Stimulated activated naive CD8-positive, alpha-beta T cell treated with anti-CD3 and anti-CD28 coated beads, Interleukin-15, amount 100 ng/mL, for 72 hours (primary cell): ENCODE measurements at regions not wholly inside any gene's neighbourhood (a gene's known extent, or its start where the extent isn't known, plus 50 kb on each side); places are given as distances from the start of the nearest gene placed in this dataset.
A peak's percentile ranks its signal among the peaks of the same experiment; 100 is the strongest.

Experiments
- ATAC-seq: fragments of 150-1000 bp; cut with Tn5 transposase; 2 replicates; pipeline ENCODE4 v1.10.0; 2021; ENCODE audit warnings: mild to moderate bottlenecking, moderate library complexity
- DNase-seq, 2 donors: peaks; one replicate each; pipeline ENCODE4 v3.0.0; 2021 to 2022
- H3K27ac Mint-ChIP-seq, 2 donors: one replicate each; pipeline ENCODE4 v1.8.0; 2022; ENCODE audit warnings: mild to moderate bottlenecking in 2 of 2, mixed read lengths in 2 of 2, moderate library complexity in 2 of 2
- H3K27me3 Mint-ChIP-seq: one replicate; pipeline ENCODE4 v1.8.0; 2022; ENCODE audit warnings: mixed read lengths
- H3K4me1 Mint-ChIP-seq: one replicate; pipeline ENCODE4 v1.8.0; 2022; ENCODE audit warnings: mild to moderate bottlenecking, mixed read lengths
- H3K4me3 Mint-ChIP-seq, 2 donors: one replicate each; pipeline ENCODE4 v1.8.0; 2022; ENCODE audit warnings: mild to moderate bottlenecking in 2 of 2, mixed read lengths in 2 of 2, moderate library complexity in 1 of 2
- H3K9me3 Mint-ChIP-seq, 2 donors: one replicate each; pipeline ENCODE4 v1.8.0; 2022; ENCODE audit warnings: mixed read lengths in 2 of 2

- Mint-ChIP-seq H3K9me3 (peaks cover 0 to 8% of the 10 kb centered on the region in 2 donors), H3K27ac (no peak overlapping the region), H3K27me3 (peaks cover 26% of the 10 kb centered on the region), H3K4me3 (no peak overlapping the region), H3K4me1 (no peaks in the 10 kb centered on the region)
- ATAC-seq (no peak), DNase-seq (no peak)
These were observed 674.8 kb upstream of the CITED2 start for GRCh38 chr6:140049251-140049650.

GRCh38 chr6:140048202-140048790 lies 673.8 kb upstream of the CITED2 start:
- peaks cover 0 to 8% of the 10 kb centered on the region in 2 donors for H3K9me3 Mint-ChIP-seq
- H3K27ac Mint-ChIP-seq: no peak overlapping the region
- peaks cover 26% of the 10 kb centered on the region for H3K27me3 Mint-ChIP-seq
- DNase-seq (no peak), ATAC-seq (no peak)
- H3K4me1 Mint-ChIP-seq: peaks cover 7% of the 10 kb centered on the region
- H3K4me3 Mint-ChIP-seq: no peak overlapping the region

GRCh38 chr6:140047321-140047720 lies 672.9 kb upstream of the CITED2 start:
- no peak overlapping the region for H3K4me3 Mint-ChIP-seq
- H3K4me1 Mint-ChIP-seq: peaks cover 10% of the 10 kb centered on the region

GRCh38 chr6:140046016-140046632 lies 671.7 kb upstream of the CITED2 start:
- DNase-seq (no peak), ATAC-seq (no peak)
- H3K27me3 Mint-ChIP-seq: peaks cover 26% of the 10 kb centered on the region
- peaks cover 0 to 8% of the 10 kb centered on the region in 2 donors for H3K9me3 Mint-ChIP-seq
- no peak overlapping the region for H3K27ac Mint-ChIP-seq
- peaks cover 10% of the 10 kb centered on the region for H3K4me1 Mint-ChIP-seq
- H3K4me3 Mint-ChIP-seq: no peak overlapping the region

More at GRCh38 chr6:140047321-140047720, 672.9 kb upstream of the CITED2 start:
- H3K27me3 Mint-ChIP-seq: peaks cover 26% of the 10 kb centered on the region
- no peak for ATAC-seq
- H3K27ac Mint-ChIP-seq: no peak overlapping the region
- DNase-seq: no peak
- peaks cover 0 to 8% of the 10 kb centered on the region in 2 donors for H3K9me3 Mint-ChIP-seq

GRCh38 chr6:140045116-140045515 lies 670.7 kb upstream of the CITED2 start:
- H3K27ac Mint-ChIP-seq: no peak overlapping the region
- H3K4me1 Mint-ChIP-seq: peaks cover 10% of the 10 kb centered on the region
- DNase-seq: no peak
- no peak for ATAC-seq
- H3K9me3 Mint-ChIP-seq: peaks cover 0 to 8% of the 10 kb centered on the region in 2 donors
- peaks cover 17% of the 10 kb centered on the region for H3K27me3 Mint-ChIP-seq
- H3K4me3 Mint-ChIP-seq: no peak overlapping the region

- ATAC-seq (no peak), DNase-seq (no peak)
- Mint-ChIP-seq H3K27me3 (peaks cover 17% of the 10 kb centered on the region), H3K4me1 (peaks cover 10% of the 10 kb centered on the region), H3K27ac (no peak overlapping the region), H3K4me3 (no peak overlapping the region), H3K9me3 (peaks cover 0 to 8% of the 10 kb centered on the region in 2 donors)
These were observed 670.2 kb upstream of the CITED2 start for GRCh38 chr6:140044626-140045025.

- ATAC-seq (no peak), DNase-seq (no peak)
- Mint-ChIP-seq H3K4me3 (no peak overlapping the region), H3K27ac (no peak overlapping the region), H3K9me3 (peaks cover 0 to 8% of the 10 kb centered on the region in 2 donors), H3K27me3 (peaks cover 11% of the 10 kb centered on the region), H3K4me1 (peaks cover 10% of the 10 kb centered on the region)
These were observed 669.4 kb upstream of the CITED2 start for GRCh38 chr6:140043762-140044378.

GRCh38 chr6:140043357-140043756 lies 668.9 kb upstream of the CITED2 start:
- H3K27me3 Mint-ChIP-seq: peaks cover 9% of the 10 kb centered on the region
- DNase-seq: no peak
- H3K4me3 Mint-ChIP-seq: no peak overlapping the region

GRCh38 chr6:140041571-140042332 lies 667.3 kb upstream of the CITED2 start:
- ATAC-seq: no peak

More at GRCh38 chr6:140043357-140043756, 668.9 kb upstream of the CITED2 start:
- peaks cover 0 to 8% of the 10 kb centered on the region in 2 donors for H3K9me3 Mint-ChIP-seq
- ATAC-seq: peak; percentile 76
- no peak overlapping the region for H3K27ac Mint-ChIP-seq
- H3K4me1 Mint-ChIP-seq: peaks cover 10% of the 10 kb centered on the region

GRCh38 chr6:140041056-140041455 lies 666.6 kb upstream of the CITED2 start:
- Mint-ChIP-seq H3K9me3 (peaks cover 0 to 8% of the 10 kb centered on the region in 2 donors), H3K4me3 (no peak overlapping the region), H3K27ac (no peak overlapping the region), H3K27me3 (peaks cover 9% of the 10 kb centered on the region), H3K4me1 (peaks cover 10% of the 10 kb centered on the region)
- ATAC-seq (no peak), DNase-seq (no peak)

More at GRCh38 chr6:140041571-140042332, 667.3 kb upstream of the CITED2 start:
- no peak for DNase-seq
- Mint-ChIP-seq H3K4me3 (no peak overlapping the region), H3K4me1 (peaks cover 10% of the 10 kb centered on the region), H3K27ac (no peak overlapping the region), H3K9me3 (peaks cover 0 to 8% of the 10 kb centered on the region in 2 donors), H3K27me3 (peaks cover 9% of the 10 kb centered on the region)

GRCh38 chr6:140040396-140040795 lies 665.9 kb upstream of the CITED2 start:
- Mint-ChIP-seq H3K9me3 (peaks cover 0 to 3% of the 10 kb centered on the region in 2 donors), H3K4me1 (peaks cover 10% of the 10 kb centered on the region), H3K4me3 (no peak overlapping the region), H3K27ac (no peak overlapping the region), H3K27me3 (peaks cover 4% of the 10 kb centered on the region)
- ATAC-seq (no peak), DNase-seq (no peak)

- Mint-ChIP-seq H3K9me3 (no peaks in the 10 kb centered on the region), H3K4me1 (peaks cover 10% of the 10 kb centered on the region), H3K4me3 (no peak overlapping the region), H3K27me3 (no peaks in the 10 kb centered on the region), H3K27ac (no peak overlapping the region)
- ATAC-seq (no peak), DNase-seq (no peak)
These were observed 664.9 kb upstream of the CITED2 start for GRCh38 chr6:140039364-140039763.

- H3K27ac Mint-ChIP-seq: no peak overlapping the region
These were observed 661.7 kb upstream of the CITED2 start for GRCh38 chr6:140036196-140036595.

GRCh38 chr6:140032189-140032588 lies 657.7 kb upstream of the CITED2 start:
- H3K4me3 Mint-ChIP-seq: no peak overlapping the region
- H3K9me3 Mint-ChIP-seq: no peaks in the 10 kb centered on the region
- H3K4me1 Mint-ChIP-seq: no peaks in the 10 kb centered on the region
- DNase-seq (no peak), ATAC-seq (no peak)
- H3K27me3 Mint-ChIP-seq: no peaks in the 10 kb centered on the region
- no peak overlapping the region for H3K27ac Mint-ChIP-seq

More at GRCh38 chr6:140036196-140036595, 661.7 kb upstream of the CITED2 start:
- Mint-ChIP-seq H3K4me1 (no peaks in the 10 kb centered on the region), H3K27me3 (no peaks in the 10 kb centered on the region), H3K9me3 (no peaks in the 10 kb centered on the region), H3K4me3 (no peak overlapping the region)
- no peak for DNase-seq
- ATAC-seq: no peak

- no peak overlapping the region for H3K4me3 Mint-ChIP-seq
These were observed 655.1 kb upstream of the CITED2 start for GRCh38 chr6:140029551-140029950.

More at GRCh38 chr6:140029551-140029950, 655.1 kb upstream of the CITED2 start:
- H3K4me1 Mint-ChIP-seq: no peaks in the 10 kb centered on the region
- ATAC-seq (no peak), DNase-seq (no peak)
- no peaks in the 10 kb centered on the region for H3K27me3 Mint-ChIP-seq
- no peaks in the 10 kb centered on the region for H3K9me3 Mint-ChIP-seq
- no peak overlapping the region for H3K27ac Mint-ChIP-seq
